HCT116 (cell line): ENCODE measurements at regions not wholly inside any gene's neighbourhood (a gene's known extent, or its start where the extent isn't known, plus 50 kb on each side); places are given as distances from the start of the nearest gene placed in this dataset.

Experiments used
- TF ChIP-seq, protein P1 (sequence below), 3 experiments: fragments of 200-600 bp in 1 of 3; sonication (generic) in 1 of 3; IDR thresholded peaks in 2 of 3; conservative IDR thresholded peaks in 1 of 3; 2 replicates each; pipeline ENCODE4 v1.5.1; 2012 to 2017; ENCODE audit warnings: low read depth in 2 of 3, low read length in 2 of 3, antibody characterized with exemption in 1 of 3, borderline replicate concordance in 1 of 3, control low read depth in 1 of 3, mild to moderate bottlenecking in 1 of 3, mixed read lengths in 1 of 3, mixed run types in 1 of 3, moderate library complexity in 1 of 3; ENCODE audit not compliant: insufficient read depth in 1 of 3
- TF ChIP-seq, protein P2 (sequence below): IDR thresholded peaks from 2 replicates; pipeline ENCODE4 v1.6.1; 2012

DNA sequence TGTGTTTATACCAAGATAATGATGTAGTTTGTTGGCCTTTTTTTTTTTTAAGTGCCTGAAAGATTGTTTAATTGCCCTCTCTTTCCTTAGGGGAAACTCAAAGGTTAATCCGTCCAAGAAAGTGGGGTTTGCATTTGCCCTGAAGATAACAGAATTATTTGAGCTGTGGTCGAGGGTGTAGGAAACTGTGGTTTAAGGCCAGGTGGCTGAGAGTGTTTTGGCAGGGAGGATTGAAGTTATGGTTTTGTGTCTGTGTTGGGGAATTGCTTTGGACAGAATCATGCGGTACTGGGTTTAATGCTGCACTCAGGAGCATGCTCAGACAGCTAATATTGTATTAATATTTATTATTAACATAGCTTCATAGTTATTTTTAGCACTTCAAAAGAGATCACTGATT, 509.8 kb downstream of the EBF1 start:
- TF ChIP-seq, protein P1, sequence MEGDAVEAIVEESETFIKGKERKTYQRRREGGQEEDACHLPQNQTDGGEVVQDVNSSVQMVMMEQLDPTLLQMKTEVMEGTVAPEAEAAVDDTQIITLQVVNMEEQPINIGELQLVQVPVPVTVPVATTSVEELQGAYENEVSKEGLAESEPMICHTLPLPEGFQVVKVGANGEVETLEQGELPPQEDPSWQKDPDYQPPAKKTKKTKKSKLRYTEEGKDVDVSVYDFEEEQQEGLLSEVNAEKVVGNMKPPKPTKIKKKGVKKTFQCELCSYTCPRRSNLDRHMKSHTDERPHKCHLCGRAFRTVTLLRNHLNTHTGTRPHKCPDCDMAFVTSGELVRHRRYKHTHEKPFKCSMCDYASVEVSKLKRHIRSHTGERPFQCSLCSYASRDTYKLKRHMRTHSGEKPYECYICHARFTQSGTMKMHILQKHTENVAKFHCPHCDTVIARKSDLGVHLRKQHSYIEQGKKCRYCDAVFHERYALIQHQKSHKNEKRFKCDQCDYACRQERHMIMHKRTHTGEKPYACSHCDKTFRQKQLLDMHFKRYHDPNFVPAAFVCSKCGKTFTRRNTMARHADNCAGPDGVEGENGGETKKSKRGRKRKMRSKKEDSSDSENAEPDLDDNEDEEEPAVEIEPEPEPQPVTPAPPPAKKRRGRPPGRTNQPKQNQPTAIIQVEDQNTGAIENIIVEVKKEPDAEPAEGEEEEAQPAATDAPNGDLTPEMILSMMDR (IDR thresholded peaks at IDR 0.05 in 2 of 3, conservative IDR thresholded peaks at IDR 0.05 in 1 of 3; ENCODE audit: borderline replicate concordance in 1 of 3, insufficient read depth in 1 of 3, low read depth in 2 of 3, low read length in 2 of 3) = no peak
- TF ChIP-seq, protein P2, sequence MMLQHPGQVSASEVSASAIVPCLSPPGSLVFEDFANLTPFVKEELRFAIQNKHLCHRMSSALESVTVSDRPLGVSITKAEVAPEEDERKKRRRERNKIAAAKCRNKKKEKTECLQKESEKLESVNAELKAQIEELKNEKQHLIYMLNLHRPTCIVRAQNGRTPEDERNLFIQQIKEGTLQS = no peak
